Liver (tissue), 8 donors: ENCODE measurements at regions not wholly inside any gene's neighbourhood (a gene's known extent, or its start where the extent isn't known, plus 50 kb on each side); places are given as distances from the start of the nearest gene placed in this dataset.

Experiments used
- DNase-seq: peaks from one replicate; pipeline ENCODE4 v3.0.0-alpha.2; 2017; ENCODE audit warnings: low spot score
- H3K27ac ChIP-seq, 2 donors: one replicate each; pipeline ENCODE4 v1.7.0; 2013; ENCODE audit warnings: inconsistent platforms in 2 of 2, low read length in 2 of 2, control low read depth in 1 of 2, low read depth in 1 of 2, mild to moderate bottlenecking in 1 of 2
- H3K27me3 ChIP-seq, 4 donors: one replicate each; pipeline versions ENCODE4 v1.6.1 to v1.7.0; 2013; ENCODE audit warnings: low read length in 3 of 4, inconsistent platforms in 1 of 4, mild to moderate bottlenecking in 1 of 4, moderate library complexity in 1 of 4; ENCODE audit not compliant: control insufficient read depth in 4 of 4, insufficient read depth in 4 of 4
- H3K36me3 ChIP-seq, 4 donors: one replicate each; pipeline versions ENCODE4 v1.6.1 to v1.7.0; 2013; ENCODE audit warnings: low read length in 3 of 4, mild to moderate bottlenecking in 3 of 4, low read depth in 1 of 4, moderate library complexity in 1 of 4; ENCODE audit not compliant: control insufficient read depth in 4 of 4, insufficient read depth in 3 of 4
- H3K4me1 ChIP-seq, 4 donors: one replicate each; pipeline versions ENCODE4 v1.6.1 to v1.7.0; 2013; ENCODE audit warnings: low read length in 3 of 4, mild to moderate bottlenecking in 3 of 4, moderate library complexity in 1 of 4; ENCODE audit not compliant: control insufficient read depth in 4 of 4, insufficient read depth in 4 of 4
- H3K4me3 ChIP-seq, 3 donors: one replicate each; pipeline versions ENCODE4 v1.6.1 to v1.7.0; 2013; ENCODE audit warnings: low read length in 3 of 3, control low read depth in 1 of 3, low read depth in 1 of 3, mild to moderate bottlenecking in 1 of 3
- H3K9ac ChIP-seq, 2 donors: one replicate each; pipeline ENCODE4 v1.7.0; 2013; ENCODE audit warnings: low read length in 2 of 2, mild to moderate bottlenecking in 2 of 2, moderate library complexity in 2 of 2, control low read depth in 1 of 2, low read depth in 1 of 2
- H3K9me3 ChIP-seq, 4 donors: one replicate each; pipeline versions ENCODE4 v1.6.1 to v1.7.0; 2013; ENCODE audit warnings: low read length in 3 of 4; ENCODE audit not compliant: control insufficient read depth in 4 of 4
- CTCF ChIP-seq: fragments of 150-350 bp; IDR thresholded peaks from 2 replicates; pipeline ENCODE4 v1.5.1; 2017; ENCODE audit warnings: improper control_type of control experiment, low read depth, low read length; ENCODE audit not compliant: missing input control
- EGR1 ChIP-seq, 2 donors: IDR thresholded peaks; 2 replicates each; pipeline ENCODE4 v1.6.1; 2016 to 2018; ENCODE audit warnings: antibody characterized with exemption in 2 of 2, low read depth in 2 of 2
- FOXA1 ChIP-seq: IDR thresholded peaks from 2 replicates; pipeline ENCODE4 v1.6.1; 2016; ENCODE audit warnings: antibody characterized with exemption
- GABPA ChIP-seq, 2 donors: IDR thresholded peaks in 1 of 2; conservative IDR thresholded peaks in 1 of 2; 2 replicates each; pipeline ENCODE4 v1.6.1; 2016; ENCODE audit warnings: antibody characterized with exemption in 2 of 2, mild to moderate bottlenecking in 1 of 2, moderate library complexity in 1 of 2
- JUND ChIP-seq, 2 donors: IDR thresholded peaks; 2 replicates each; pipeline ENCODE4 v1.6.1; 2016; ENCODE audit warnings: antibody characterized with exemption in 2 of 2
- RAD21 ChIP-seq, 2 donors: IDR thresholded peaks; 2 replicates each; pipeline ENCODE4 v1.6.1; 2016; ENCODE audit warnings: antibody characterized with exemption in 2 of 2, mild to moderate bottlenecking in 2 of 2
- REST ChIP-seq: IDR thresholded peaks from 2 replicates; pipeline ENCODE4 v1.6.1; 2016; ENCODE audit warnings: antibody characterized with exemption, mild to moderate bottlenecking
- SP1 ChIP-seq: IDR thresholded peaks from 2 replicates; pipeline ENCODE4 v1.6.1; 2018; ENCODE audit warnings: antibody characterized with exemption, mild to moderate bottlenecking
- TAF1 ChIP-seq: conservative IDR thresholded peaks from 2 replicates; pipeline ENCODE4 v1.6.1; 2016; ENCODE audit warnings: antibody characterized with exemption, mild to moderate bottlenecking
- YY1 ChIP-seq: IDR thresholded peaks from 2 replicates; pipeline ENCODE4 v1.6.1; 2016; ENCODE audit warnings: antibody characterized with exemption, mild to moderate bottlenecking
- ZBTB33 ChIP-seq: IDR thresholded peaks from 2 replicates; pipeline ENCODE4 v1.6.1; 2016; ENCODE audit warnings: antibody characterized with exemption
- whole genome bisulfite sequencing: extraction: QIAGEN DNeasy Blood & Tissue Kit; methylation state at CpG from one replicate; pipeline ENCODE4 v1.1.7; 2013; 5-methylcytosine and 5-hydroxymethylcytosine counted together
- donor health status: healthy.
- donor health status: healthy.
- donor health status: healthy.
- donor health status: healthy.
- donor health status: healthy.

GRCh38 chr15:70470556-70471191 lies 292.7 kb downstream of the UACA start:
- WGBS: 90% methylated on average over 7 of the region's 7 CpGs
- H3K27me3 ChIP-seq: no peaks in the 10 kb centered on the region
- peaks cover 10 to 29% (median 17%) of the 10 kb centered on the region in 4 donors for H3K4me1 ChIP-seq

More at GRCh38 chr15:70470556-70471191, 292.7 kb downstream of the UACA start:
- TF ChIP-seq ZBTB33 (no peak), FOXA1 (no peak), YY1 (no peak), RAD21 (IDR thresholded peaks at IDR 0.05) (no peak), GABPA (IDR thresholded peaks at IDR 0.05 in 1 of 2, conservative IDR thresholded peaks at IDR 0.05 in 1 of 2) (no peak), REST (no peak), EGR1 (IDR thresholded peaks at IDR 0.05; ENCODE audit: low read depth in 2 of 2) (no peak), CTCF (no peak), JUND (IDR thresholded peaks at IDR 0.05) (no peak), TAF1 (no peak), SP1 (no peak)
- Histone ChIP-seq H3K9me3 (no peaks in the 10 kb centered on the region), H3K36me3 (no peaks in the 10 kb centered on the region), H3K9ac (no peak overlapping the region), H3K4me3 (no peak overlapping the region), H3K27ac (no peak overlapping the region)
- no peak for DNase-seq
